OCI-LY3 (cell line): ENCODE measurements at regions not wholly inside any gene's neighbourhood (a gene's known extent, or its start where the extent isn't known, plus 50 kb on each side); places are given as distances from the start of the nearest gene placed in this dataset.
"Not testable (repeated sequence)": the region's sequence is repeated elsewhere in the genome, so short reads cannot be mapped to it uniquely, and the experiment has no call there.

Source experiments
- CTCF ChIP-seq: fragments of 200-600, 300-600 bp; sonication (generic); IDR thresholded peaks from 2 replicates; pipeline ENCODE4 v1.5.1; 2014; ENCODE audit warnings: antibody characterized with exemption, low read length, low read depth
- EZH2phosphoT487 ChIP-seq: fragments of 200-600 bp; shearing (Covaris generic); IDR thresholded peaks from 2 replicates; pipeline ENCODE4 v1.6.1; 2018; ENCODE audit warnings: antibody characterized with exemption, mixed run types, low read depth

GRCh38 chr15:20025040-20025439 is 516.6 kb downstream of the GOLGA6L6 start:
- not testable (repeated sequence) for TF ChIP-seq CTCF, EZH2phosphoT487
